ENCODE measurements at regions not wholly inside any gene's neighbourhood (a gene's known extent, or its start where the extent isn't known, plus 50 kb on each side); places are given as distances from the start of the nearest gene placed in this dataset.

GRCh38 chr4:23429497-23429896 is 460.4 kb downstream of the PPARGC1A start:
- DNase-seq (ENCODE audit: low spot score), result no peak
- Histone ChIP-seq H3K4me1 (ENCODE audit: insufficient read depth, low read length) (no peaks in the 10 kb centered on the region), H3K27me3 (ENCODE audit: control insufficient read depth in 1 of 2, insufficient read depth in 2 of 2, low read length in 2 of 2) (no peaks in the 10 kb centered on the region), H3K9me3 (ENCODE audit: low read length) (peaks cover 38% of the 10 kb centered on the region), H3K79me2 (ENCODE audit: insufficient read depth, low read length) (no peaks in the 10 kb centered on the region), H3K4me2 (ENCODE audit: low read depth, low read length) (no peak overlapping the region), H3K27ac (ENCODE audit: extremely low read length, insufficient read depth, low read length) (no peak overlapping the region), H4K20me1 (ENCODE audit: insufficient read depth, low read length) (no peaks in the 10 kb centered on the region), H3K4me3 (replicated peaks in 1 of 3; ENCODE audit: insufficient read depth in 1 of 3, low read depth in 2 of 3, low read length in 3 of 3) (no peak overlapping the region), H2AFZ (ENCODE audit: low read length) (no peak overlapping the region), H3K36me3 (replicated peaks in 1 of 2; ENCODE audit: control insufficient read depth in 1 of 2, insufficient read depth in 2 of 2, low read length in 2 of 2) (no peaks in the 10 kb centered on the region), H3K9ac (ENCODE audit: insufficient read depth, low read depth, low read length) (no peak overlapping the region)
- in situ Hi-C loops (cut with HindIII; ENCODE audit: extremely low pct_ligation_motif_present, low pct_unique_long_range_greater_than_20kb), result no loop called here
- no peak for FAIRE-seq
- BruUV-seq (replicated peaks), result no TSS peak
- ChIA-PET POLR2A (no interaction called here), CTCF (ENCODE audit: low intra/inter-chr PET ratio, low total read pairs) (no interaction called here)
- no peak for ATAC-seq
- intact Hi-C loops (cut with micrococcal nuclease; ENCODE audit: unreplicated experiment), result no loop called here
- TF ChIP-seq TERF1 (CRISPR knock-in tag; IDR thresholded peaks at IDR 0.05), result no peak
- no peak for TF ChIP-seq GTF3A (CRISPR knock-in tag; conservative IDR thresholded peaks at IDR 0.05)
- no peak for TF ChIP-seq SIN3A (IDR thresholded peaks at IDR 0.05; ENCODE audit: borderline replicate concordance, low read depth, low read length)
- no peak for TF ChIP-seq ZFP41 (CRISPR knock-in tag; IDR thresholded peaks at IDR 0.05; ENCODE audit: borderline replicate concordance)
- TF ChIP-seq TCF7L2 (IDR thresholded peaks at IDR 0.05; ENCODE audit: low read depth, low read length), result no peak
- TF ChIP-seq POLR2G (IDR thresholded peaks at IDR 0.05; ENCODE audit: low read depth, low read length), result no peak
- TF ChIP-seq PBX3 (CRISPR knock-in tag; IDR thresholded peaks at IDR 0.05; ENCODE audit: borderline replicate concordance), result no peak
- TF ChIP-seq NFE2L1 (CRISPR knock-in tag; IDR thresholded peaks at IDR 0.05; ENCODE audit: borderline replicate concordance), result no peak
- TF ChIP-seq ZNF576 (CRISPR knock-in tag; IDR thresholded peaks at IDR 0.05), result no peak
- TF ChIP-seq ZNF75D (CRISPR knock-in tag; IDR thresholded peaks at IDR 0.05; ENCODE audit: borderline replicate concordance), result no peak
- no peak for TF ChIP-seq NR2F6 (IDR thresholded peaks at IDR 0.05)
- no peak for TF ChIP-seq NR2F6 (CRISPR knock-in tag; IDR thresholded peaks at IDR 0.05)
- no peak for TF ChIP-seq HOMEZ (CRISPR knock-in tag; IDR thresholded peaks at IDR 0.05; ENCODE audit: low read depth)
- TF ChIP-seq EHMT2 (IDR thresholded peaks at IDR 0.05; ENCODE audit: borderline replicate concordance, low read depth, low read length), result no peak
- TF ChIP-seq CC2D1A (CRISPR knock-in tag; IDR thresholded peaks at IDR 0.05), result no peak
- no peak for TF ChIP-seq ERF (CRISPR knock-in tag; IDR thresholded peaks at IDR 0.05)
- TF ChIP-seq THAP8 (CRISPR knock-in tag; IDR thresholded peaks at IDR 0.05; ENCODE audit: borderline replicate concordance), result no peak
- no peak for TF ChIP-seq TRAFD1 (CRISPR knock-in tag; IDR thresholded peaks at IDR 0.05; ENCODE audit: borderline replicate concordance)

All from HepG2 (cell line).